Keratinocyte (primary cell): ENCODE measurements at regions not wholly inside any gene's neighbourhood (a gene's known extent, or its start where the extent isn't known, plus 50 kb on each side); places are given as distances from the start of the nearest gene placed in this dataset.

ENCODE experiments used
- DNase-seq: peaks from one replicate; pipeline ENCODE4 v3.0.0-alpha.2; 2011; ENCODE audit warnings: low read depth, missing footprints, low spot score
- FAIRE-seq: peaks from 2 replicates; lab custom pipeline; 2011; peaks lifted over from hg19 to GRCh38; lab: Jason Lieb, UNC
- H2AFZ ChIP-seq: 2 replicates; pipeline ENCODE4 v1.6.0; 2012; ENCODE audit warnings: low read length, control low read depth, inconsistent platforms; ENCODE audit not compliant: control insufficient read depth
- H3K27ac ChIP-seq: 2 replicates; pipeline ENCODE4 v1.5.1; 2011; ENCODE audit warnings: low read length; ENCODE audit not compliant: control insufficient read depth, insufficient read depth
- H3K27me3 ChIP-seq: 3 replicates; pipeline ENCODE4 v1.6.0; 2011; ENCODE audit warnings: low read length; ENCODE audit not compliant: control insufficient read depth, insufficient read depth; ENCODE audit errors: extremely low read depth
- H3K36me3 ChIP-seq, 2 experiments: 2 replicates in 1 of 2; 3 replicates in 1 of 2; pipeline ENCODE4 v1.5.1; 2011; ENCODE audit warnings: low read length in 2 of 2, mild to moderate bottlenecking in 1 of 2; ENCODE audit not compliant: control insufficient read depth in 2 of 2, insufficient read depth in 2 of 2; ENCODE audit errors: extremely low read depth in 1 of 2
- H3K4me1 ChIP-seq: 3 replicates; pipeline ENCODE4 v1.5.1; 2011; ENCODE audit warnings: low read length; ENCODE audit not compliant: control insufficient read depth, insufficient read depth; ENCODE audit errors: extremely low read depth
- H3K4me2 ChIP-seq: 3 replicates; pipeline ENCODE4 v1.6.0; 2011; ENCODE audit warnings: low read depth, low read length; ENCODE audit not compliant: control insufficient read depth, insufficient read depth; ENCODE audit errors: extremely low read depth
- H3K4me3 ChIP-seq, 3 experiments: fragments of 200-600 bp in 1 of 3; sonication (generic) in 1 of 3; 2 replicates in 2 of 3; 3 replicates in 1 of 3; pipeline ENCODE4 v1.5.1; 2011 to 2016; ENCODE audit warnings: low read length in 3 of 3, mild to moderate bottlenecking in 3 of 3, control low read depth in 2 of 3, inconsistent platforms in 1 of 3, low read depth in 1 of 3, mixed read lengths in 1 of 3, mixed run types in 1 of 3, moderate library complexity in 1 of 3; ENCODE audit not compliant: control insufficient read depth in 2 of 3, insufficient read depth in 2 of 3; ENCODE audit errors: extremely low read depth in 1 of 3
- H3K79me2 ChIP-seq: 2 replicates; pipeline ENCODE4 v1.6.0; 2012; ENCODE audit warnings: low read length; ENCODE audit not compliant: control insufficient read depth, insufficient read depth
- H3K9ac ChIP-seq: 3 replicates; pipeline ENCODE4 v1.6.0; 2011; ENCODE audit warnings: low read length; ENCODE audit not compliant: control insufficient read depth, insufficient read depth; ENCODE audit errors: extremely low read depth
- H3K9me1 ChIP-seq: 3 replicates; pipeline ENCODE4 v1.6.0; 2011; ENCODE audit warnings: low read length; ENCODE audit not compliant: control insufficient read depth, insufficient read depth; ENCODE audit errors: extremely low read depth
- H3K9me3 ChIP-seq: 2 replicates; pipeline ENCODE4 v1.5.1; 2012; ENCODE audit warnings: low read depth, low read length; ENCODE audit not compliant: control insufficient read depth
- H4K20me1 ChIP-seq: 3 replicates; pipeline ENCODE4 v1.6.0; 2011; ENCODE audit warnings: low read length; ENCODE audit not compliant: control insufficient read depth, insufficient read depth; ENCODE audit errors: extremely low read depth
- EZH2 ChIP-seq: IDR thresholded peaks from one replicate; pipeline ENCODE4 v1.6.1; 2012; ENCODE audit warnings: inconsistent platforms, mild to moderate bottlenecking, low read length, moderate library complexity
- dilution Hi-C: fragments of 300-500 bp; cut with MboI; formaldehyde crosslinking; loops from one replicate; pipeline ENCODE4 v1.7.0; 2020; ENCODE audit warnings: low sequenced_read_pairs; ENCODE audit not compliant: extremely low pct_ligation_motif_present
- TF ChIP-seq, protein P1 (sequence below), 3 experiments: IDR thresholded peaks in 1 of 3; conservative IDR thresholded peaks in 1 of 3; optimal IDR thresholded peaks in 1 of 3; 2 replicates in 2 of 3; 3 replicates in 1 of 3; pipeline versions ENCODE3 to v1.5.1; 2011; ENCODE audit warnings: low read length in 3 of 3, mild to moderate bottlenecking in 3 of 3, moderate library complexity in 2 of 3, control low read depth in 1 of 3, inconsistent platforms in 1 of 3; ENCODE audit not compliant: insufficient read depth in 2 of 3; ENCODE audit errors: extremely low read depth in 1 of 3

DNA sequence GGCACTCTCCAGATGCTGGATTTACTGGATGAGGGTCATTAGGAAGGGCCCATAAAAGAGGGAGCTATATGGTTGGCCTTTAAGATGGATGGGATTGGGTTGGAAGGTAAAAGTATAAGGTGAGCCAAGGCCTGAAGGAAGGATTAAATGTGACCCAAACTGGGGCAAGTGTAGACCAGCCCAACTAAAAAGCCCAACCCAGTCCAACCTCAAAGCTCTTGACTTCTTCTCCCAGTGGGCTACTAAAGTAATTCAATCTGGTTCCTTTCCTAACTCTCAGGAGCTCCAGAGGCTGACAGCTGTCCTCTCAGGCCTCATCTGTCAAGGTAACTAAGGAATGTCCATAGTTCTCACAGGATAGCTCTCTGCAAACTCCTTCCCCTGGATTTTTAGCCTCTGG lies 122.2 kb upstream of the EFNA5 start:
- Histone ChIP-seq H3K4me2 (no peak overlapping the region), H3K27me3 (no peaks in the 10 kb centered on the region), H4K20me1 (no peaks in the 10 kb centered on the region), H3K9ac (no peak overlapping the region), H3K4me3 (no peak overlapping the region), H3K9me3 (no peaks in the 10 kb centered on the region), H3K79me2 (no peaks in the 10 kb centered on the region), H2AFZ (no peak overlapping the region), H3K4me1 (no peaks in the 10 kb centered on the region), H3K9me1 (no peaks in the 10 kb centered on the region), H3K36me3 (no peaks in the 10 kb centered on the region), H3K27ac (no peak overlapping the region)
- dilution Hi-C loops, result no loop called here
- no peak for DNase-seq
- FAIRE-seq, result no peak
- TF ChIP-seq, protein P1, sequence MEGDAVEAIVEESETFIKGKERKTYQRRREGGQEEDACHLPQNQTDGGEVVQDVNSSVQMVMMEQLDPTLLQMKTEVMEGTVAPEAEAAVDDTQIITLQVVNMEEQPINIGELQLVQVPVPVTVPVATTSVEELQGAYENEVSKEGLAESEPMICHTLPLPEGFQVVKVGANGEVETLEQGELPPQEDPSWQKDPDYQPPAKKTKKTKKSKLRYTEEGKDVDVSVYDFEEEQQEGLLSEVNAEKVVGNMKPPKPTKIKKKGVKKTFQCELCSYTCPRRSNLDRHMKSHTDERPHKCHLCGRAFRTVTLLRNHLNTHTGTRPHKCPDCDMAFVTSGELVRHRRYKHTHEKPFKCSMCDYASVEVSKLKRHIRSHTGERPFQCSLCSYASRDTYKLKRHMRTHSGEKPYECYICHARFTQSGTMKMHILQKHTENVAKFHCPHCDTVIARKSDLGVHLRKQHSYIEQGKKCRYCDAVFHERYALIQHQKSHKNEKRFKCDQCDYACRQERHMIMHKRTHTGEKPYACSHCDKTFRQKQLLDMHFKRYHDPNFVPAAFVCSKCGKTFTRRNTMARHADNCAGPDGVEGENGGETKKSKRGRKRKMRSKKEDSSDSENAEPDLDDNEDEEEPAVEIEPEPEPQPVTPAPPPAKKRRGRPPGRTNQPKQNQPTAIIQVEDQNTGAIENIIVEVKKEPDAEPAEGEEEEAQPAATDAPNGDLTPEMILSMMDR (optimal IDR thresholded peaks at IDR 0.05 in 1 of 3, IDR thresholded peaks at IDR 0.05 in 1 of 3, conservative IDR thresholded peaks at IDR 0.05 in 1 of 3; ENCODE audit: extremely low read depth in 1 of 3, insufficient read depth in 2 of 3, low read length in 3 of 3), result no peak
- no peak for TF ChIP-seq EZH2

DNA sequence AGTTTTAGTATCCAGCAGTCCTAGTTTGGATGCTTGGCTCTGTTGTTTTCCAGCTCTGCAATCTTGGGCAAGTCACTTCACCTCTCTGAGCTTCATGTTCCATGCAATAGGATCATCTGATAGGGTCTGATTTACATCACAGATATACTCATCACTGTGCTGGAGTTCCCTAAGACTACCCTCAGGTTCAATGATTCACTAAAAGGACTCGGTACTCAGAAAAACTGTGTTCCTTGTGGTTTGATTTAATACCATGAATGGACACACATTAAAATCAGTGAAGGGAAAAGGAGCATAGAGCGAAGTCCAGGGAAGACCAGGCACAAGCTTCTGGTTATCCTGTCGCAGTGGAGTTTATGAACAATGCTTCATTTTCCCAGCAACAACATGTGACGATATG lies 119.9 kb upstream of the EFNA5 start:
- H3K27ac ChIP-seq, result no peak overlapping the region
- TF ChIP-seq, protein P1 (optimal IDR thresholded peaks at IDR 0.05 in 1 of 3, IDR thresholded peaks at IDR 0.05 in 1 of 3, conservative IDR thresholded peaks at IDR 0.05 in 1 of 3; ENCODE audit: extremely low read depth in 1 of 3, insufficient read depth in 2 of 3, low read length in 3 of 3), result no peak
- TF ChIP-seq EZH2, result no peak
- H3K4me2 ChIP-seq, result no peak overlapping the region
- H3K9me3 ChIP-seq, result no peaks in the 10 kb centered on the region
- no peak overlapping the region for H3K9ac ChIP-seq
- no peaks in the 10 kb centered on the region for H3K4me1 ChIP-seq
- H3K79me2 ChIP-seq, result no peaks in the 10 kb centered on the region
- H3K9me1 ChIP-seq, result no peaks in the 10 kb centered on the region
- H3K36me3 ChIP-seq, result no peaks in the 10 kb centered on the region
- no peak overlapping the region for H3K4me3 ChIP-seq
- FAIRE-seq (no peak), DNase-seq (no peak)
- no peak overlapping the region for H2AFZ ChIP-seq
- no peaks in the 10 kb centered on the region for H3K27me3 ChIP-seq
- no peaks in the 10 kb centered on the region for H4K20me1 ChIP-seq
- dilution Hi-C loops, result no loop called here
